ENCODE measurements at regions not wholly inside any gene's neighbourhood (a gene's known extent, or its start where the extent isn't known, plus 50 kb on each side); places are given as distances from the start of the nearest gene placed in this dataset.

GRCh38 chr10:9824631-9825071, 1193.0 kb upstream of the CELF2 start:
- no peak for DNase-seq
- Histone ChIP-seq H3K4me3 (no peak overlapping the region), H3K27me3 (replicated peaks; ENCODE audit: insufficient read depth) (no peaks in the 10 kb centered on the region), H3K4me2 (ENCODE audit: unreplicated experiment) (no peak overlapping the region), H3K79me2 (ENCODE audit: insufficient read depth) (no peaks in the 10 kb centered on the region), H4K20me1 (ENCODE audit: insufficient read depth) (no peaks in the 10 kb centered on the region), H3K9me2 (ENCODE audit: insufficient read depth) (no peaks in the 10 kb centered on the region), H3K9me3 (ENCODE audit: low read depth) (no peaks in the 10 kb centered on the region), H3K4me1 (ENCODE audit: insufficient read depth) (no peaks in the 10 kb centered on the region), H2AFZ (no peak overlapping the region), H3K27ac (no peak overlapping the region), H3K36me3 (ENCODE audit: low read depth) (no peaks in the 10 kb centered on the region), H3K9ac (no peak overlapping the region), H3F3A (ENCODE audit: insufficient read depth) (no peaks in the 10 kb centered on the region)
- in situ Hi-C loops (cut with MboI) = no loop called here
- 46 to 52% methylated on average over 5 of the region's 5 CpGs for WGBS, 2 experiments (ENCODE audit: low coverage in 1 of 2, low lambda C conversion rate in 2 of 2, missing lambda C conversion rate in 2 of 2)
- no peak for TF ChIP-seq EZH2phosphoT487 (IDR thresholded peaks at IDR 0.05; ENCODE audit: insufficient read depth, low read depth)
- TF ChIP-seq EZH2 (IDR thresholded peaks at IDR 0.05; ENCODE audit: insufficient read depth, poor library complexity, severe bottlenecking) = no peak

GRCh38 chr10:9825491-9826018, 1192.1 kb upstream of the CELF2 start:
- in situ Hi-C loops (cut with MboI) = no loop called here
- H3K9me2 ChIP-seq (ENCODE audit: insufficient read depth) = no peaks in the 10 kb centered on the region
- 55 to 59% methylated on average over 8 of the region's 8 CpGs for WGBS, 2 experiments (ENCODE audit: low coverage in 1 of 2, low lambda C conversion rate in 2 of 2, missing lambda C conversion rate in 2 of 2)
- DNase-seq = no peak
- no peak overlapping the region for H2AFZ ChIP-seq
- H3K27ac ChIP-seq = no peak overlapping the region
- no peak overlapping the region for H3K4me2 ChIP-seq (ENCODE audit: unreplicated experiment)
- H3K79me2 ChIP-seq (ENCODE audit: insufficient read depth) = no peaks in the 10 kb centered on the region
- H3K27me3 ChIP-seq (replicated peaks; ENCODE audit: insufficient read depth) = no peaks in the 10 kb centered on the region
- no peaks in the 10 kb centered on the region for H3F3A ChIP-seq (ENCODE audit: insufficient read depth)
- H4K20me1 ChIP-seq (ENCODE audit: insufficient read depth) = no peaks in the 10 kb centered on the region
- H3K9ac ChIP-seq = no peak overlapping the region
- TF ChIP-seq EZH2 (IDR thresholded peaks at IDR 0.05; ENCODE audit: insufficient read depth, poor library complexity, severe bottlenecking) (no peak), EZH2phosphoT487 (IDR thresholded peaks at IDR 0.05; ENCODE audit: insufficient read depth, low read depth) (no peak)
- H3K9me3 ChIP-seq (ENCODE audit: low read depth) = no peaks in the 10 kb centered on the region
- H3K36me3 ChIP-seq (ENCODE audit: low read depth) = no peaks in the 10 kb centered on the region
- no peak overlapping the region for H3K4me3 ChIP-seq
- no peaks in the 10 kb centered on the region for H3K4me1 ChIP-seq (ENCODE audit: insufficient read depth)

GRCh38 chr10:9828110-9828509, 1189.6 kb upstream of the CELF2 start:
- in situ Hi-C loops (cut with MboI) = no loop called here
- H3K27me3 ChIP-seq (replicated peaks; ENCODE audit: insufficient read depth) = no peaks in the 10 kb centered on the region
- WGBS, 2 experiments (ENCODE audit: low coverage in 1 of 2, low lambda C conversion rate in 2 of 2, missing lambda C conversion rate in 2 of 2) = 27 to 30% methylated on average over 4 of the region's 4 CpGs

GRCh38 chr10:9833942-9834341, 1183.7 kb upstream of the CELF2 start:
- no peak overlapping the region for H3K4me3 ChIP-seq
- 0 to 6% methylated on average over 3 of the region's 3 CpGs for whole genome bisulfite sequencing, 2 experiments (ENCODE audit: low coverage in 1 of 2, low lambda C conversion rate in 2 of 2, missing lambda C conversion rate in 2 of 2)
- in situ Hi-C loops (cut with MboI) = no loop called here

More at GRCh38 chr10:9828110-9828509, 1189.6 kb upstream of the CELF2 start:
- Histone ChIP-seq H3K4me3 (no peak overlapping the region), H2AFZ (no peak overlapping the region), H3K4me2 (ENCODE audit: unreplicated experiment) (no peak overlapping the region), H3K27ac (no peak overlapping the region), H3F3A (ENCODE audit: insufficient read depth) (no peaks in the 10 kb centered on the region), H4K20me1 (ENCODE audit: insufficient read depth) (no peaks in the 10 kb centered on the region), H3K9ac (no peak overlapping the region), H3K79me2 (ENCODE audit: insufficient read depth) (no peaks in the 10 kb centered on the region), H3K36me3 (ENCODE audit: low read depth) (no peaks in the 10 kb centered on the region), H3K9me2 (ENCODE audit: insufficient read depth) (no peaks in the 10 kb centered on the region), H3K9me3 (ENCODE audit: low read depth) (no peaks in the 10 kb centered on the region), H3K4me1 (ENCODE audit: insufficient read depth) (no peaks in the 10 kb centered on the region)
- no peak for DNase-seq
- TF ChIP-seq EZH2phosphoT487 (IDR thresholded peaks at IDR 0.05; ENCODE audit: insufficient read depth, low read depth) (no peak), EZH2 (IDR thresholded peaks at IDR 0.05; ENCODE audit: insufficient read depth, poor library complexity, severe bottlenecking) (no peak)

GRCh38 chr10:9834434-9834833, 1183.2 kb upstream of the CELF2 start:
- no peak overlapping the region for H3K4me3 ChIP-seq
- DNase-seq = no peak
- no peak for TF ChIP-seq EZH2 (IDR thresholded peaks at IDR 0.05; ENCODE audit: insufficient read depth, poor library complexity, severe bottlenecking)
- TF ChIP-seq EZH2phosphoT487 (IDR thresholded peaks at IDR 0.05; ENCODE audit: insufficient read depth, low read depth) = no peak
- no peak overlapping the region for H3K4me2 ChIP-seq (ENCODE audit: unreplicated experiment)
- H4K20me1 ChIP-seq (ENCODE audit: insufficient read depth) = no peaks in the 10 kb centered on the region
- no peaks in the 10 kb centered on the region for H3K36me3 ChIP-seq (ENCODE audit: low read depth)
- 0 to 2% methylated on average over 1 of the region's 1 CpG for WGBS, 2 experiments (ENCODE audit: low coverage in 1 of 2, low lambda C conversion rate in 2 of 2, missing lambda C conversion rate in 2 of 2)
- no peaks in the 10 kb centered on the region for H3K27me3 ChIP-seq (replicated peaks; ENCODE audit: insufficient read depth)
- H3K9me3 ChIP-seq (ENCODE audit: low read depth) = no peaks in the 10 kb centered on the region
- H3K27ac ChIP-seq = no peak overlapping the region
- H3K4me1 ChIP-seq (ENCODE audit: insufficient read depth) = no peaks in the 10 kb centered on the region
- no peaks in the 10 kb centered on the region for H3F3A ChIP-seq (ENCODE audit: insufficient read depth)
- H3K79me2 ChIP-seq (ENCODE audit: insufficient read depth) = no peaks in the 10 kb centered on the region
- in situ Hi-C loops (cut with MboI) = no loop called here
- no peak overlapping the region for H3K9ac ChIP-seq
- no peak overlapping the region for H2AFZ ChIP-seq
- no peaks in the 10 kb centered on the region for H3K9me2 ChIP-seq (ENCODE audit: insufficient read depth)

More at GRCh38 chr10:9833942-9834341, 1183.7 kb upstream of the CELF2 start:
- H3K27me3 ChIP-seq (replicated peaks; ENCODE audit: insufficient read depth) = no peaks in the 10 kb centered on the region
- H3K4me1 ChIP-seq (ENCODE audit: insufficient read depth) = no peaks in the 10 kb centered on the region
- H3K79me2 ChIP-seq (ENCODE audit: insufficient read depth) = no peaks in the 10 kb centered on the region
- H3F3A ChIP-seq (ENCODE audit: insufficient read depth) = no peaks in the 10 kb centered on the region
- H3K9ac ChIP-seq = no peak overlapping the region
- no peaks in the 10 kb centered on the region for H4K20me1 ChIP-seq (ENCODE audit: insufficient read depth)
- H3K9me3 ChIP-seq (ENCODE audit: low read depth) = no peaks in the 10 kb centered on the region
- DNase-seq = no peak
- no peak overlapping the region for H3K27ac ChIP-seq
- H3K4me2 ChIP-seq (ENCODE audit: unreplicated experiment) = no peak overlapping the region
- no peak overlapping the region for H2AFZ ChIP-seq
- H3K36me3 ChIP-seq (ENCODE audit: low read depth) = no peaks in the 10 kb centered on the region
- no peak for TF ChIP-seq EZH2phosphoT487 (IDR thresholded peaks at IDR 0.05; ENCODE audit: insufficient read depth, low read depth)
- no peaks in the 10 kb centered on the region for H3K9me2 ChIP-seq (ENCODE audit: insufficient read depth)
